HG03103 (cell line): ENCODE measurements at regions not wholly inside any gene's neighbourhood (a gene's known extent, or its start where the extent isn't known, plus 50 kb on each side); places are given as distances from the start of the nearest gene placed in this dataset.

ENCODE experiments used
- ATAC-seq: cut with Tn5 transposase; IDR thresholded peaks from one replicate; pipeline ENCODE4 v1.9.1; 2021; ENCODE audit warnings: low read depth; ENCODE audit not compliant: unreplicated experiment

DNA sequence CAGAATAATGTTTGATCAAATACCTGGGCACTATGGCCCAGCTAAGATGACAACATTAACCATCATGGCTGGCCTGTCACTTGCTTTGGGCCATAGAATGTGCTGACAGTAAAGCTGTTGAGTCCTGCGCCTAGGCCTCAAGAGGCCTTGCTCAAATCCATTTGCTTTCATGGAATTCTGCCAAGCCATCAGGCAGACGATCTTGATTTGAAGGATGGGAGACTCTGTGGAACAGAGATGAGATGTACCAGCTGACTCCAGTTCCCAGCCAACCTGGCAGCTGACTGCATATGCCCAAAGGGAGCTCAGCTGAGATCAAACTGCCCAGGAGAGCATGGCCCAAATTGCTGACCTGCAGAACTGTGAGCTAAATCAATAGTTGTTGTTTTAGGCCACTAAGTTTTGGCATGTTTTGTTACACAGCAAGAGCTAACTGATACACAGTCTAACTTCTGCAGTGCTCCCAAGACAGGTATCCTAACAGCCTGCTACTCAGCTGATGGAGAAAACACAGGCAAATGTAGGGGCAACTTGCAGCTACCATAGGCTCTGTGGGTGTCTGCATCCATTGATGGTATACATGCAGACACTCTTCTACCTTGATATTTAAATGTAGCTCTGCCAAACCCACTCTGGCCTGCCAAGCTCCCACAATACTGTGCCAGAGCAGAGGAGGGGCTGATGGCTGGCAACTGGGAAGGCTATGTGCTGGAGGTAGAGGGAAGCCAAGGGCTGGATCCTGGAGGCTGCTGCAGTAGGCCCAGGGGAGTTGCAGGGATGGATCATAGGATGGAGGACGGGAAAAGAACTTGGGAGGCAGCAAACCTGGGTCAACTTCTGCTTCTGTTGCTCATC lies 55.2 kb upstream of the RNF24 start:
- no peak for ATAC-seq

DNA sequence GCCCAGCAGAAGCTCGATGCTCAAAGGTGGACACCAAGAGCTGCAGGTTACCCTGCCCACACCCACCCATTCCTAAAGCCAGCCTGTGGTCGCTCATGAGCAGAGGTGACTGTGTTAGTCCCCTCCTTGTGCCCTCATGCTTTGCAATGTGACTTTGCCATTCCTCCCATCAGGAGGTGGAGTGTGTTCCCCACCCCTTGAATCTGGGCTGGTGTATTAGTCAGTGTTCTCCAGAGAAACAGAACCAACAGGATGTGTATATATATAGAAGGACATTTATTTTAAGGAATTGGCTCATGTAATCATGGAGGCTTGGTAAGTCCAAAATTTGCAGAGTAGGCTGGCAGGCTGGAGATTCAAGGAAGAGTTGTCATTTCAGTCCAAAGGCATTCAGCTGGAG lies 54.4 kb upstream of the RNF24 start:
- ATAC-seq, result no peak

DNA sequence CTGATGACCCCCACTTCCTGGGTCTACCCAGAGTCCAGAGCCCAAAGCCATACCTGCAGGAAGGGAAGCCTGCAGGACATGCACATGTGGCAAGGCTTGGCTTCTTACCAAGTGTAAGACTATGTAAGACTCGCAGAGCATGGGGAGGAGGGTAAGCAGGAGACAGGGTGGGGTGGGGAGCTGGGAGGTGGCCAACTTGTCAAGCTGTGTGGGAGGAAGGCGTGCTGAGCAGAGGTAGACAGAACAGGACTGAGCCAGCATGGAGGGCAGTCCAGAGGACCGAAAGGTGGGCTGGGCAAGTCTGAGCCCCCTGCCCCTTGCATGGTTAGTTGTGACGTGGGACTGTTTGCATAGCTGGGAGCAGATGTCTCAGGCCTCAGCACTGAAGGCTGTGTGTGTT lies 53.4 kb upstream of the RNF24 start:
- ATAC-seq, result no peak

DNA sequence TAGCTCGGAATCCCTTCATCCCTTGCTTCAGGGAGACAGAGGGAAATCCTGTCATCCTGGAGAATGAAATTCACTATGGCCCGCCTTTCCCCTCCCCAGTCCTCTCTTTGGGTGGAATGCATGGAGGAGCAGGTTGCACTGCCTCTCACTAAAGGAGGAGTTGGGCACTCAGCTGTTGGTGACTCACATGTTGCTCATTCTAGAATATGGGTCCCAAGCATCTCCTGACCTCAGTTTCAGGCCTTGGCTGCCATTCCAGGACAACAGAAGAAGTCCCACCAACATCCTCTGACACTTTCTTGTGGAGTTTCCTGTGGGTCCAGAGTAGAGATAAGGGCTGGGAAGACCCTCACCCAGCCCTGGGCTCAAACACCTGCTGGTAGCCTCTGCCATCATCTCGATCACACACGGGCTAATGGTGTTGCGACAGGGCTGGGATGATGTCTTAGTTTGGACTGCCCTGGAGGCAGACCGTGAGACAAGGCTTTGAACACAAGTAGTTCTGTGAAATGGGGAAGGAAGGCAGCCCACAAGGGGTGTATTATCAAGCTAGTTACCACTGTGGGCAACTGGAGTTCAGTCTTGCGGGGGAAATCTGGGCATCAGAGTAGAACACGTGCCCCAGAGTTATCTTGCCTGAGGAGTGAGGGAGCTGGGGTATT lies 52.4 kb upstream of the RNF24 start:
- no peak for ATAC-seq

DNA sequence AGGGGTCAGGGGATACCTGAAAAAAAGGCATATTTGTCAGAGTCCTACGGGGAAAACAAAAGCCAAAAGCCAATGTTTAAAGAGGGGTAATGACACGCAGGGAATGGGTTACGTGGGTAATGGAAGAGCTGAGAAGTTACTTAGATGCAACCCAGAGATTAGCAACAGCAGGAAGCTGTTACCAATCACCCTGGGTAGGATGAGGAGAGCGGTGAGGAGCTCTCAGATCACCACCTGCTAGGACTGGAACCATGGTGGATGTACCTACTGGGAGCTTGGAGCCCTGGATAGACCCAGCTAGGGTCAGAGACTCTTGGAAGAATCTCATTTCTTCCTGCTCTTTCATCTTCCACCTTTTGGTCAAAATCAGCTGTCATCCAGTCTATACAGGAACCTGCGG lies 51.2 kb upstream of the RNF24 start:
- no peak for ATAC-seq

DNA sequence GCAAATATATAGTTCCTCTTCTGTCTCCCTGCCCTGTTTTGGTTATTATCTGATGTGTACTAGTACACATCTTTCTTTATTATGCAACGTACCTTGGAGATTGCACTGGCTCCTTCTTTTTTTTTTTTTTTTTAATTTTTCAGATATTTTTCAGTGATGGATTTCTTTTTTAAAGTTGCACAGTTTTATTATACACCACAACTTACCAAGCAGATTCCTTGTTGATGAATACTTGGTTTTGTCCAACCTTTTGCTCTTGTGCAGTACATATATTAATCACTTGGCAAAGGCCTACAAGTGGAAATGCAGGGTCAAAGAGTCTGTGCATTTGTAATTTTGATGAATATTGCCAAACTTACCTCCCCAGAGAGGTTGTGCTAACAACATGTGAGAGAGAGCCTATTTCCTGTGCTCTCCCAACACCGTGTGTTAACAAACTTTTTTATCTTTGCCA lies 50.1 kb upstream of the RNF24 start:
- ATAC-seq, result no peak
